ENCODE measurements at regions not wholly inside any gene's neighbourhood (a gene's known extent, or its start where the extent isn't known, plus 50 kb on each side); places are given as distances from the start of the nearest gene placed in this dataset.
A peak's percentile ranks its signal among the peaks of the same experiment; 100 is the strongest.

- intact Hi-C loops (cut with DNase I), result no loop called here
- 92 to 95% methylated on average over 14 of the region's 14 CpGs for WGBS, 2 donors
- no peak for TF ChIP-seq CTCF (IDR thresholded peaks at IDR 0.05)
- no peaks in the 10 kb centered on the region for H3K27me3 ChIP-seq
- no peaks in the 10 kb centered on the region for H3K9me3 ChIP-seq
- peaks cover 0 to 2% (median 0%) of the 10 kb centered on the region in 3 donors for H3K4me1 ChIP-seq
- ATAC-seq (no peak), DNase-seq (no peak), FAIRE-seq (no peak)
- no peak overlapping the region for H3K4me3 ChIP-seq
- no peak overlapping the region for H3K27ac ChIP-seq
- H3K36me3 ChIP-seq, result peaks cover 0 to 61% (median 21%) of the 10 kb centered on the region in 3 donors
Measured at GRCh38 chr14:71734076-71734475, 198.2 kb upstream of the RGS6 start.

GRCh38 chr14:71734885-71735284, 197.3 kb upstream of the RGS6 start:
- peaks cover 0 to 55% (median 20%) of the 10 kb centered on the region in 3 donors for H3K36me3 ChIP-seq
- no peaks in the 10 kb centered on the region for H3K27me3 ChIP-seq
- WGBS, 2 donors, result 89 to 98% methylated on average over 2 of the region's 2 CpGs
- FAIRE-seq (no peak), DNase-seq (no peak), ATAC-seq (no peak)
- H3K9me3 ChIP-seq, result no peaks in the 10 kb centered on the region
- no peak overlapping the region for H3K27ac ChIP-seq
- peaks cover 0 to 6% (median 0%) of the 10 kb centered on the region in 3 donors for H3K4me1 ChIP-seq
- H3K4me3 ChIP-seq, result no peak overlapping the region
- no peak for TF ChIP-seq CTCF (IDR thresholded peaks at IDR 0.05)
- intact Hi-C loops (cut with DNase I), result no loop called here

GRCh38 chr14:71737760-71738159, 194.5 kb upstream of the RGS6 start:
- FAIRE-seq (no peak), ATAC-seq (no peak), DNase-seq (no peak)
- no peak for TF ChIP-seq CTCF (IDR thresholded peaks at IDR 0.05)
- 79 to 82% methylated on average over 3 of the region's 3 CpGs for WGBS, 2 donors
- peaks cover 0 to 49% (median 12%) of the 10 kb centered on the region in 3 donors for H3K36me3 ChIP-seq
- no peaks in the 10 kb centered on the region for H3K27me3 ChIP-seq
- no peaks in the 10 kb centered on the region for H3K9me3 ChIP-seq
- H3K4me1 ChIP-seq, result peaks cover 0 to 6% (median 0%) of the 10 kb centered on the region in 3 donors
- no peak overlapping the region for H3K4me3 ChIP-seq
- intact Hi-C loops (cut with DNase I), result no loop called here
- H3K27ac ChIP-seq, result no peak overlapping the region

GRCh38 chr14:71739273-71739990, 192.8 kb upstream of the RGS6 start:
- ATAC-seq, result peak in 3 of 4 donors; percentile 83 to 89 (median 84)

More at GRCh38 chr14:71739273-71739990, 192.8 kb upstream of the RGS6 start:
- peaks cover 0 to 35% (median 8%) of the 10 kb centered on the region in 3 donors for H3K36me3 ChIP-seq
- TF ChIP-seq CTCF (IDR thresholded peaks at IDR 0.05), result no peak
- no peaks in the 10 kb centered on the region for H3K9me3 ChIP-seq
- H3K4me3 ChIP-seq, result no peak overlapping the region
- FAIRE-seq (no peak), DNase-seq (peak in 1 of 6 donors; percentile 32)
- H3K4me1 ChIP-seq, result peaks cover 0 to 6% (median 0%) of the 10 kb centered on the region in 3 donors
- H3K27ac ChIP-seq, result peak overlapping the region in 3 of 4 donors; percentile 1 to 39 (median 9)
- intact Hi-C loops (cut with DNase I), result no loop called here
- H3K27me3 ChIP-seq, result no peaks in the 10 kb centered on the region
- 70 to 73% methylated on average over 5 of the region's 5 CpGs for WGBS, 2 donors
